MCF 10A (cell line): ENCODE measurements at regions not wholly inside any gene's neighbourhood (a gene's known extent, or its start where the extent isn't known, plus 50 kb on each side); places are given as distances from the start of the nearest gene placed in this dataset.

Experiments used
- BruUV-seq: library from RNA; stranded (reverse); fragments of 400-500 nt; replicated peaks from 2 replicates; lab custom pipeline; 2021; lab: Mats Ljungman, UMichigan
- CTCF ChIA-PET: fragments of 300-600 bp; sonication (Branson Sonifier 250); formaldehyde crosslinking; extraction: SDS; loops from one replicate; lab custom pipeline; 2021; ENCODE audit warnings: antibody characterized with exemption, inconsistent platforms; lab: Yijun Ruan, JAX
- POLR2A ChIA-PET: fragments of 300-600, 350-650 bp; sonication (Branson Sonifier 250); formaldehyde crosslinking; extraction: SDS; loops from one replicate; lab custom pipeline; 2020; ENCODE audit warnings: antibody characterized with exemption, inconsistent platforms; lab: Yijun Ruan, JAX
- DNase-seq: peaks from one replicate; pipeline ENCODE4 v3.0.0-alpha.2; 2018; ENCODE audit not compliant: unreplicated experiment
- H3K27ac Mint-ChIP-seq: one replicate; pipeline ENCODE4 v1.8.0; 2022; ENCODE audit warnings: mild to moderate bottlenecking, low read depth, mixed read lengths; ENCODE audit not compliant: unreplicated experiment
- H3K27me3 Mint-ChIP-seq: one replicate; pipeline ENCODE4 v1.8.0; 2022; ENCODE audit warnings: mixed read lengths; ENCODE audit not compliant: insufficient read depth, unreplicated experiment
- H3K36me3 Mint-ChIP-seq: one replicate; pipeline ENCODE4 v1.8.0; 2022; ENCODE audit warnings: mild to moderate bottlenecking, moderate library complexity, mixed read lengths; ENCODE audit not compliant: insufficient read depth, unreplicated experiment
- H3K4me1 Mint-ChIP-seq: one replicate; pipeline ENCODE4 v1.8.0; 2022; ENCODE audit warnings: mixed read lengths; ENCODE audit not compliant: insufficient read depth, unreplicated experiment
- H3K4me3 Mint-ChIP-seq: one replicate; pipeline ENCODE4 v1.8.0; 2022; ENCODE audit warnings: mild to moderate bottlenecking, moderate library complexity, mixed read lengths; ENCODE audit not compliant: unreplicated experiment
- H3K9me3 Mint-ChIP-seq: one replicate; pipeline ENCODE4 v1.8.0; 2022; ENCODE audit warnings: mixed read lengths; ENCODE audit not compliant: unreplicated experiment
- CTCF ChIP-seq: fragments of 200-600 bp; IDR thresholded peaks from one replicate; pipeline ENCODE4 v1.8.0; 2022; ENCODE audit warnings: antibody characterized with exemption, mild to moderate bottlenecking; ENCODE audit not compliant: unreplicated experiment
- intact Hi-C: fragments of 100-400 bp; cut with micrococcal nuclease; formaldehyde crosslinking; loops from 2 replicates; pipeline ENCODE4 v1.14.1; 2022

GRCh38 chr1:30345491-30346130 lies 377.8 kb downstream of the MATN1 start:
- intact Hi-C loops, result no loop called here
- no peak for TF ChIP-seq CTCF
- ChIA-PET POLR2A (no interaction called here), CTCF (no interaction called here)
- Mint-ChIP-seq H3K4me1 (no peaks in the 10 kb centered on the region), H3K9me3 (no peaks in the 10 kb centered on the region), H3K27ac (no peak overlapping the region), H3K36me3 (no peaks in the 10 kb centered on the region), H3K27me3 (peaks cover 73% of the 10 kb centered on the region), H3K4me3 (no peak overlapping the region)
- no TSS peak for BruUV-seq
- no peak for DNase-seq

GRCh38 chr1:30343562-30343961 lies 379.8 kb downstream of the MATN1 start:
- CTCF ChIA-PET, result no interaction called here
- intact Hi-C loops, result no loop called here
- no peak overlapping the region for H3K4me3 Mint-ChIP-seq

GRCh38 chr1:30342535-30343141 lies 380.7 kb downstream of the MATN1 start:
- Mint-ChIP-seq H3K27ac (no peak overlapping the region), H3K27me3 (peaks cover 43% of the 10 kb centered on the region), H3K36me3 (no peaks in the 10 kb centered on the region), H3K9me3 (no peaks in the 10 kb centered on the region), H3K4me1 (no peaks in the 10 kb centered on the region), H3K4me3 (no peak overlapping the region)
- intact Hi-C loops, result no loop called here
- no TSS peak for BruUV-seq
- DNase-seq, result no peak
- POLR2A ChIA-PET, result no interaction called here
- TF ChIP-seq CTCF, result no peak
- CTCF ChIA-PET, result interaction anchor here (0.7 kb wide), 1 partner anchor 9 kb away, joined by 3 read pairs; no protein-coding TSS in a partner anchor

More at GRCh38 chr1:30343562-30343961, 379.8 kb downstream of the MATN1 start:
- no peak overlapping the region for H3K27ac Mint-ChIP-seq
- H3K4me1 Mint-ChIP-seq, result no peaks in the 10 kb centered on the region
- H3K36me3 Mint-ChIP-seq, result no peaks in the 10 kb centered on the region
- no peaks in the 10 kb centered on the region for H3K9me3 Mint-ChIP-seq
- TF ChIP-seq CTCF, result no peak
- DNase-seq, result no peak
- peaks cover 53% of the 10 kb centered on the region for H3K27me3 Mint-ChIP-seq
- no TSS peak for BruUV-seq
- POLR2A ChIA-PET, result no interaction called here

- no peak overlapping the region for H3K4me3 Mint-ChIP-seq
- BruUV-seq, result no TSS peak
- H3K27ac Mint-ChIP-seq, result no peak overlapping the region
- no peaks in the 10 kb centered on the region for H3K36me3 Mint-ChIP-seq
- no peaks in the 10 kb centered on the region for H3K9me3 Mint-ChIP-seq
- intact Hi-C loops, result no loop called here
- no peaks in the 10 kb centered on the region for H3K4me1 Mint-ChIP-seq
- DNase-seq, result no peak
- POLR2A ChIA-PET, result no interaction called here
- TF ChIP-seq CTCF, result no peak
- CTCF ChIA-PET, result interaction anchor here (0.6 to 0.7 kb wide), 2 partner anchors 11 to 77 kb away, joined by 3 read pairs; no protein-coding TSS in a partner anchor
- peaks cover 30% of the 10 kb centered on the region for H3K27me3 Mint-ChIP-seq
Measured at GRCh38 chr1:30340934-30341333, 382.5 kb downstream of the MATN1 start.
